Suprapubic skin (tissue), 4 donors: ENCODE measurements at regions not wholly inside any gene's neighbourhood (a gene's known extent, or its start where the extent isn't known, plus 50 kb on each side); places are given as distances from the start of the nearest gene placed in this dataset.

ENCODE experiments used
- DNase-seq, 2 donors: peaks; one replicate each; pipeline ENCODE4 v3.0.0-alpha.2; 2019; ENCODE audit warnings: low spot score in 2 of 2
- H3K27ac ChIP-seq: fragments of 200-600 bp; sonication (generic); one replicate; pipeline ENCODE4 v1.5.1; 2019
- H3K27me3 ChIP-seq: fragments of 200-600 bp; sonication (generic); one replicate; pipeline ENCODE4 v1.5.1; 2019
- H3K36me3 ChIP-seq: fragments of 200-600 bp; sonication (generic); one replicate; pipeline ENCODE4 v1.5.1; 2019
- H3K4me1 ChIP-seq: fragments of 200-600 bp; sonication (generic); one replicate; pipeline ENCODE4 v1.5.1; 2019
- H3K4me3 ChIP-seq: fragments of 200-600 bp; sonication (generic); one replicate; pipeline ENCODE4 v1.5.1; 2019; ENCODE audit warnings: mild to moderate bottlenecking
- H3K9me3 ChIP-seq: fragments of 200-600 bp; sonication (generic); one replicate; pipeline ENCODE4 v1.5.1; 2019
- EP300 ChIP-seq: sonication (generic); formaldehyde crosslinking; IDR thresholded peaks from one replicate; pipeline ENCODE4 v1.6.1; 2017; ENCODE audit warnings: antibody characterized with exemption
- POLR2A ChIP-seq, 2 donors: fragments of 450-650 bp; IDR thresholded peaks; one replicate each; pipeline ENCODE4 v1.6.1; 2017; ENCODE audit warnings: antibody characterized with exemption in 2 of 2, mild to moderate bottlenecking in 2 of 2, moderate library complexity in 2 of 2
- POLR2AphosphoS5 ChIP-seq, 3 donors: sonication (generic); formaldehyde crosslinking; IDR thresholded peaks; one replicate each; pipeline ENCODE4 v1.6.1; 2017; ENCODE audit warnings: antibody characterized with exemption in 3 of 3
- WGBS: methylation state at CpG from one replicate; pipeline ENCODE4 v1.1.5; 2018; 5-methylcytosine and 5-hydroxymethylcytosine counted together
- TF ChIP-seq, protein P1 (sequence below), 2 donors: fragments of 200-600 bp in 1 of 2; fragments of 450-650 bp in 1 of 2; sonication (generic) in 1 of 2; IDR thresholded peaks; one replicate each; pipeline ENCODE4 v1.5.1; 2016 to 2019; ENCODE audit warnings: antibody characterized with exemption in 2 of 2, mild to moderate bottlenecking in 1 of 2, moderate library complexity in 1 of 2

DNA sequence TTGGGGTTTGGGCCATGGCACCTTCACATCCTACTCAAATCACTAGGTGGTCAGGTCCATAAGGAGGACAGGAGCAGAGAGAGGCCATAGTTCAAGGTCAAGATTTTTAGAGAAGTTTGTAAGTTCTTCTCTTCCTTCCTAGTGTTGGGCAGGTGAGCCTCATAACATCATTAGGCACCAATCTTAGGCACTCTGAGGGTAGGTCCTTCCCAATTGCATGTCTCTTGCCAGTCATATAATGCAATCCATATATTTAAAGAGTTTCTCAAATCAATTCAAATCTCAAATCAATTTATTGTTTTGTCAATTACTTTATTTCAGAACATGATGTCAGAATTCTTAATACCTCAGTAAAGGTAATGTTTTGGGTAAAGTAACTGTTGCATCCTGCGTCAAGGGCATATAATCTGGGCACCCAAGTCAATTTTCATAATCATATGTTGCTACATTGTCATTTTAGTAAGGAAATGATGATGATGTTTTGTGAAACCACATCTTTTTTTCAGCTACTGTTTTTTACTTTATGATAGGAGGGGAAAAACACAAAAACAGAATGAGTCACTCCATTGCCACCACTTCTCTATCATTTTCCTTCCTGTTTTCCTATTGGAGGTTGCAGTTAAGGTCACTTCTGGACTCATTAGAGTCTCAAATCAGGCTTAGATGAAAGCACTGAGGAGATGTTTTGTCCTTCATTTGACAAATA, 122.7 kb downstream of the UCHL5 start:
- no peak overlapping the region for H3K27ac ChIP-seq
- H3K27me3 ChIP-seq: no peaks in the 10 kb centered on the region
- DNase-seq: no peak
- TF ChIP-seq POLR2AphosphoS5 (IDR thresholded peaks at IDR 0.05) (no peak), EP300 (no peak), POLR2A (IDR thresholded peaks at IDR 0.05) (no peak)
- TF ChIP-seq, protein P1, sequence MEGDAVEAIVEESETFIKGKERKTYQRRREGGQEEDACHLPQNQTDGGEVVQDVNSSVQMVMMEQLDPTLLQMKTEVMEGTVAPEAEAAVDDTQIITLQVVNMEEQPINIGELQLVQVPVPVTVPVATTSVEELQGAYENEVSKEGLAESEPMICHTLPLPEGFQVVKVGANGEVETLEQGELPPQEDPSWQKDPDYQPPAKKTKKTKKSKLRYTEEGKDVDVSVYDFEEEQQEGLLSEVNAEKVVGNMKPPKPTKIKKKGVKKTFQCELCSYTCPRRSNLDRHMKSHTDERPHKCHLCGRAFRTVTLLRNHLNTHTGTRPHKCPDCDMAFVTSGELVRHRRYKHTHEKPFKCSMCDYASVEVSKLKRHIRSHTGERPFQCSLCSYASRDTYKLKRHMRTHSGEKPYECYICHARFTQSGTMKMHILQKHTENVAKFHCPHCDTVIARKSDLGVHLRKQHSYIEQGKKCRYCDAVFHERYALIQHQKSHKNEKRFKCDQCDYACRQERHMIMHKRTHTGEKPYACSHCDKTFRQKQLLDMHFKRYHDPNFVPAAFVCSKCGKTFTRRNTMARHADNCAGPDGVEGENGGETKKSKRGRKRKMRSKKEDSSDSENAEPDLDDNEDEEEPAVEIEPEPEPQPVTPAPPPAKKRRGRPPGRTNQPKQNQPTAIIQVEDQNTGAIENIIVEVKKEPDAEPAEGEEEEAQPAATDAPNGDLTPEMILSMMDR (IDR thresholded peaks at IDR 0.05): no peak
- no peaks in the 10 kb centered on the region for H3K4me1 ChIP-seq
- no peaks in the 10 kb centered on the region for H3K36me3 ChIP-seq
- no peak overlapping the region for H3K4me3 ChIP-seq
- no peaks in the 10 kb centered on the region for H3K9me3 ChIP-seq
- 84% methylated on average over 1 of the region's 1 CpG for WGBS

DNA sequence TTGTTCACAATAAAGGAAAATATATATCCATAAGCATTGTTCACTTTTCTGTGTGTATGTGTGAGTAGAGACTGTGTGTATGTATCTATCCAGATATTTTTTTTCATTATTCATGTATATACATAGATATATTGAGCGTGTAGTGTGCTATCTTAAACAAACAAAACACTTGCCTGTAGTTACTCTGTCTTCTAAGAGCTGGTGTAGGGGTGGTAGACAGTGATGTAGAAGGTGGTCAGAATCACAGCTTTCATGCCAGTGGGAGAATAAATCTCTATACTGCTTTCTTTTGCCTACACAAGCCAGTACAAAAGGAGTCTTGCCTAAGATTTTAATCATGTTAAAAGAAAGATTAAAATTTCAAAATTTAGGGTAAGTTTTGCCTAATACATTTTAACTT, 122.0 kb downstream of the UCHL5 start:
- H3K27ac ChIP-seq: no peak overlapping the region
- no peaks in the 10 kb centered on the region for H3K27me3 ChIP-seq
- TF ChIP-seq, protein P1 (IDR thresholded peaks at IDR 0.05): no peak
- TF ChIP-seq POLR2AphosphoS5 (IDR thresholded peaks at IDR 0.05) (no peak), POLR2A (IDR thresholded peaks at IDR 0.05) (no peak), EP300 (no peak)
- H3K36me3 ChIP-seq: no peaks in the 10 kb centered on the region
- DNase-seq: no peak
- no peaks in the 10 kb centered on the region for H3K9me3 ChIP-seq
- H3K4me1 ChIP-seq: no peaks in the 10 kb centered on the region
- no peak overlapping the region for H3K4me3 ChIP-seq
- WGBS: 85% methylated on average over 1 of the region's 1 CpG

DNA sequence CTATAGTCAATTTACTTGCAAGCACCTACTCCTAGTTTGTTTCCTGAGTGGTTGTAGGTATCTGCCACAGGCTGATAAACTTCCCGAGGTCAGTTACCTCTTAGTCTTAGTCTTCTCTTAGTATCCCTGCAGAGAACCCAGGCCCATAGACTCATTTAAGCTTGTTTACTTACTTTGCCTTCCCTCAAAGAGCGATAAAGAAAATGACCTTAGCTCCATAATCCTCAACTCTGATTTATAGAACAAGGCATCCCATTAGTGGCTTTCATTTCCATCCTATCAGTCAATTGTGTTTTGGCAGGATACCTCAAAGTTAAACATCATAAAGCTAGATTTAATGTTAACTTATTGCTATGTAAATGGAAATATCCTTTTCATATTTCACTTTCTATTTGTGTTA, 119.7 kb downstream of the UCHL5 start:
- no peaks in the 10 kb centered on the region for H3K27me3 ChIP-seq
- H3K9me3 ChIP-seq: no peaks in the 10 kb centered on the region
- 80% methylated on average over 2 of the region's 2 CpGs for WGBS
- H3K36me3 ChIP-seq: no peaks in the 10 kb centered on the region
- H3K4me1 ChIP-seq: no peaks in the 10 kb centered on the region
- no peak overlapping the region for H3K4me3 ChIP-seq
- H3K27ac ChIP-seq: no peak overlapping the region
- TF ChIP-seq POLR2AphosphoS5 (IDR thresholded peaks at IDR 0.05) (no peak), EP300 (no peak), POLR2A (IDR thresholded peaks at IDR 0.05) (no peak)
- TF ChIP-seq, protein P1 (IDR thresholded peaks at IDR 0.05): no peak
- DNase-seq: no peak

DNA sequence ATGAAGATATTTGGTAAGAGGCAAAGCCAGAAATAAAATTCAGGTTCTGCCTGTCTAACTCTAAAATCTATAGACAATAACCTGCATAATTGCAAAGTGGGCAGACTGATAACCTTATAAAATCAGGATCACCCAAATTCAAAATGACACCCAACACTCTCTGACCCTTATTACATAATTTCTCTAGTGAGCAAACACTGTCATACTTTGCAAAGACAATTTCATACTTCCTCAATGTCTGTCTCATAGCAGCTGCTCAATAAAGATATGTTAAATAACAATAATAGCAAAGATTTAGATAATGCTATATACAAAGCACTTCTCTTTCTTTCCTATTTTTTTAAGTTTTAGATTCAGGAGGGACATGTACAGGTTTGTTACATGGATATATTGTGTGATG, 118.5 kb downstream of the UCHL5 start:
- no peaks in the 10 kb centered on the region for H3K4me1 ChIP-seq
- no peak overlapping the region for H3K27ac ChIP-seq
- no peaks in the 10 kb centered on the region for H3K36me3 ChIP-seq
- H3K4me3 ChIP-seq: no peak overlapping the region
- DNase-seq: no peak
- TF ChIP-seq, protein P1 (IDR thresholded peaks at IDR 0.05): no peak
- TF ChIP-seq POLR2AphosphoS5 (IDR thresholded peaks at IDR 0.05) (no peak), POLR2A (IDR thresholded peaks at IDR 0.05) (no peak), EP300 (no peak)
- no peaks in the 10 kb centered on the region for H3K9me3 ChIP-seq
- no peaks in the 10 kb centered on the region for H3K27me3 ChIP-seq

DNA sequence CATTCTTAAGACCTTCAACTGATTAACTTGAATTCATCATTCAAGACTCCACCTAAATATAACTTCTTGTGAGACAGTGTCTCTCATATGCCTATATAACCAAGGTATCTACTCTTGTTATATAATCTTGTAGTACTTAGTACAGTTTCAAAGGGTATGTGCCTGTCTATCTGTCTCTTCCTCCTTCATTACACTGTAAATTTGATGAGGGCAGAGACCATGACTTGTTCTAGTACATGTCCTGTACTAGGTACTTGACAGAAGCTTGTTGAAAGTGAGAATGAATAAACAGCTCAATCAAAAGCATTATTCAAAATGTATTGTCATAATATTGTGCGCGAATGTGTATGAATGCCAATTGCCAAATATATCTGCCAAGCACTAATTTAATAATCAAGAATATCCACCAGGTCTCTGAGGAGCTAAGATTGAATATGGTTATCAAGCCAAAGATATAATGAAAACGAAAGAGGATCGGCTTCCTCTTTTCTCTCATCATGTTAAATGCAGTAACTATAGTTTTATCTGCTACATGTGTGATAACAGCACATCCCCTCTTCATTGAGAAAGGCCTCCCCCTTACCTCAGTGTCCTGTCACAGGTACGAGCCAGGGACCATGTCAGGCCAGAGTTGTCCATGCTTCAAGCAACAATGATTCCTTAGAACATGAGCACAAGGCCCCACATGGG, 117.3 kb downstream of the UCHL5 start:
- no peaks in the 10 kb centered on the region for H3K9me3 ChIP-seq
- TF ChIP-seq POLR2A (IDR thresholded peaks at IDR 0.05) (no peak), POLR2AphosphoS5 (IDR thresholded peaks at IDR 0.05) (no peak)
- TF ChIP-seq, protein P1 (IDR thresholded peaks at IDR 0.05): no peak

More for the DNA sequence above, 117.3 kb downstream of the UCHL5 start:
- Histone ChIP-seq H3K4me1 (no peaks in the 10 kb centered on the region), H3K36me3 (no peaks in the 10 kb centered on the region), H3K27ac (no peak overlapping the region), H3K27me3 (no peaks in the 10 kb centered on the region), H3K4me3 (no peak overlapping the region)
- 93% methylated on average over 5 of the region's 5 CpGs for WGBS
- no peak for DNase-seq
